GM10248 (cell line): ENCODE measurements at regions not wholly inside any gene's neighbourhood (a gene's known extent, or its start where the extent isn't known, plus 50 kb on each side); places are given as distances from the start of the nearest gene placed in this dataset.

Experiments
- CTCF ChIA-PET: fragments of 300-600 bp; sonication (Branson Sonifier 250); formaldehyde crosslinking; extraction: SDS; loops from one replicate; lab custom pipeline; 2021; ENCODE audit warnings: antibody characterized with exemption; lab: Yijun Ruan, JAX
- POLR2A ChIA-PET: fragments of 350-650 bp; sonication (Branson Sonifier 250); formaldehyde crosslinking; extraction: SDS; loops from one replicate; lab custom pipeline; 2020; ENCODE audit warnings: antibody characterized with exemption; lab: Yijun Ruan, JAX
- DNase-seq: peaks from one replicate; pipeline ENCODE4 v3.0.0; 2012; ENCODE audit errors: extremely low spot score
- TF ChIP-seq, protein P1 (sequence below): IDR thresholded peaks from 2 replicates; pipeline ENCODE4 v1.5.1; 2012; ENCODE audit warnings: mild to moderate bottlenecking, low read depth; ENCODE audit errors: extremely low read depth, missing control alignments, control extremely low read depth

DNA sequence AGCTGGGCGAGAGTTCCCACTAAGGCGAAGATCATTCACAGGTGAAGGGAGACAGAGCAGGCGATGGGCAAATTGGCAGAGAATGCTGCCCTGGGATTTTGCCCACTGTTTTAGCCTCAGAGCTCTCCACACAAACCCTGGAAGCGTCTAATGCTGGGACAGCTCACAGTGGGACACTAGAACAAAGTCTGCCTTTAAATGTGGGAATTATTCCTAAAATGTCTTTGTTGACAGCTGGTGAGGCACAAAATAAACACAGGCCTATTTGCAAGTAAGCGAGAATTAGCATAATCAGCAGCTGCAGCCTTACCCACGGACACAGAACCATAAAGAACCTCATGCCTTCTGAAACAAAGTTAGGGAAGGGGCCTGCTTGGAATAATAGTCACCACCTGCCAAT lies 824.5 kb downstream of the AACS start:
- TF ChIP-seq, protein P1, sequence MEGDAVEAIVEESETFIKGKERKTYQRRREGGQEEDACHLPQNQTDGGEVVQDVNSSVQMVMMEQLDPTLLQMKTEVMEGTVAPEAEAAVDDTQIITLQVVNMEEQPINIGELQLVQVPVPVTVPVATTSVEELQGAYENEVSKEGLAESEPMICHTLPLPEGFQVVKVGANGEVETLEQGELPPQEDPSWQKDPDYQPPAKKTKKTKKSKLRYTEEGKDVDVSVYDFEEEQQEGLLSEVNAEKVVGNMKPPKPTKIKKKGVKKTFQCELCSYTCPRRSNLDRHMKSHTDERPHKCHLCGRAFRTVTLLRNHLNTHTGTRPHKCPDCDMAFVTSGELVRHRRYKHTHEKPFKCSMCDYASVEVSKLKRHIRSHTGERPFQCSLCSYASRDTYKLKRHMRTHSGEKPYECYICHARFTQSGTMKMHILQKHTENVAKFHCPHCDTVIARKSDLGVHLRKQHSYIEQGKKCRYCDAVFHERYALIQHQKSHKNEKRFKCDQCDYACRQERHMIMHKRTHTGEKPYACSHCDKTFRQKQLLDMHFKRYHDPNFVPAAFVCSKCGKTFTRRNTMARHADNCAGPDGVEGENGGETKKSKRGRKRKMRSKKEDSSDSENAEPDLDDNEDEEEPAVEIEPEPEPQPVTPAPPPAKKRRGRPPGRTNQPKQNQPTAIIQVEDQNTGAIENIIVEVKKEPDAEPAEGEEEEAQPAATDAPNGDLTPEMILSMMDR: no peak
- DNase-seq: no peak
- ChIA-PET CTCF (no interaction called here), POLR2A (no interaction called here)

DNA sequence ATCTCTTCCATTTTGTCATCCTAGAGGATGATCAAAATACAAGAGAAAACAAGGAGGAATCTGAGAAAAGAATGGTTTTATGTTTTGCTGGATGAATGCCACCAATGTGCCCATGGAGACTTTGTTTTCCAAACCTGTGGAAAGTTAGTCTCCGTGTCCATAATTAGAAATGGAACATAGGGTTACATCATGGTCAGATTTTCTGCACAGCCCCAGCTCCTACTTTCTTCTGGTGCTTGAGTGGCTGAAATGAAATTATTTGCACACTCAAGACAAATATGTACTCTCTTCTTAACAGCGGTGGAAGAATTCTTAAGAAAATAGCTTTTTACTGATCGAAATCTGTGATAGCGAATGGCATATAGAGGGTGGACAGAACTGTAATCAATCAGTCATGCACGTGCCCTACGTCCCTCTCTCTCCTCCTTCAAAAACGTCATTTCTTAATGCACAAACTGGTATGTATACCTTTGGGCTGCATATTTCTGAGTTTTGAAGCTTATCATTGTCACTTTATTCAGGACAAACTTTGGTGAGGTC lies 825.2 kb downstream of the AACS start:
- POLR2A ChIA-PET: no interaction called here
- DNase-seq: no peak

DNA sequence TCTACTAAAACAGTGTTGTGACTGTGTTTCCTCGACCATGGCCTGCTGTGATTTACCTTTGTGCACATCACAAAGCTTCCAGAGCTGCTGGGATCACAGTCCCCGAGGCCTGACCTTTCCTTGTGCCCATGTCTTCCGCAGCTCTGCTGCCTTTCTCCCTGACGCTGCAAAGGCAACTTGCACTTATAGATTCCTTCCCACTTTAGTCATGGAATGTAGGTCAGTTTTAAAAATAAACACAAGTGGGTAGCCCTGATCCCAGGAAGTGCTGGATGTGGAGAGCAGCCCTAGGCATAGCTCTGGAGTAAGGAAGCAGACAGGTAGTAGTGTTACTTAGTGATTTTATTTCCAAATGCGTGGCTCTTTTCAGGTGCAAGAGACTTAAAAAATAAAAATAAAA lies 825.7 kb downstream of the AACS start:
- ChIA-PET CTCF (no interaction called here), POLR2A (no interaction called here)
- no peak for DNase-seq
- TF ChIP-seq, protein P1: no peak

More for the DNA sequence above, 825.2 kb downstream of the AACS start:
- TF ChIP-seq, protein P1: no peak
- CTCF ChIA-PET: no interaction called here

DNA sequence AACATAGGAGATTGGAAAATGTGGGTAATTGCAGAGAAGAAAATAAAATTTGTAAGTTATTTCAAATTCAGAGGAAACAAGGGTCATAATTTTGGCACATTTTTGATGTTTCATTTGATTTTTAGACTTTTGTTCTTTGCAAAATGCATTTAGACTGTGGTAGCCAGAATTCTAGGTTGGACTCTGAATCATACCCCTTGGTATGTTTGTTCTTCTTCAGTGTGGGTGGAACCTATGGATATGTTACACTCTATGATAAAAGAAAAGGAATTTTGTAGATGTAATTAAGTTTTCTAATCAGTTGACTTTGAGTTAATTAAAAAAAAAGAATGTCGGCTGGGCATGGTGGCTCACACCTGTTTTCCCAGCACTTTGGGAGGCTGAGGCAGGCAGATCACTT lies 827.0 kb downstream of the AACS start:
- ChIA-PET CTCF (no interaction called here), POLR2A (no interaction called here)
- no peak for DNase-seq
- TF ChIP-seq, protein P1: no peak

DNA sequence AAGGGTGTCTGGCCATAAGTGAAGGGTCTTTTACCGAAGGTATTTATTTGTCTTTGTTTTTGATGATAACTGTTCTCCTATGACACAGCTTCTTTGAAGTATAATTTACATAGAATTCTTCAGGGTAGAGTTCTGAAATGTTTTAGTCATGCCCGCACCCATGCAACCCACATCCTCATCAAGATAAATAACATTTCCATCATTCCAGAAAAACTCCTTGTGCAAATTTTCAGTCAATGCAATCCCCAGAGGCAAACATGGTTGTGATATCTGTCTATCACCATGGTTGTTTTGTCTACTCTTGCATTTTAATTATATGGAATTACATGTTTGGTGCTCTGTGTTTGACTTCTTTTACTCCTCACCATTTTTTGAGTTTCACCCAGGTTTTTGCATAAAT lies 837.8 kb downstream of the AACS start:
- POLR2A ChIA-PET: no interaction called here
- CTCF ChIA-PET: no interaction called here
- DNase-seq: no peak
- TF ChIP-seq, protein P1: no peak

DNA sequence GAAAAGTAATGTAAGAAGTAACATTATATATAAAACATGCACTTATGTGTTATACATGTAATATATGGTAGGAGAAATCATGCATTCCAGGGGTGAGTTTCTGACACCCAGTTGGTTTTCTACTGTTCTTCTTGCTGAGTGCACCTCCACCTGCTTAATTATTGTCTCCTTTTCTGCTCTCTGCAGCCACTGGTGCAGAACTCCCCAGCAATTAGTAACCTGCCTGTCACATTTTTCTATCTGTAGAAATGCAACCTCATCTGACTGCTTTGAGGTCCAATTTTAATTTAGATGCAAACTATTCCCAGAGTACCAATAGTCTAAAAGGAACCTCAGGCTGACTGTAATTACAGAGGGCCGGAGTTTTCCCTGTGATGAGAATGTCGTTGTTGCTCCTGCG lies 842.1 kb downstream of the AACS start:
- no peak for DNase-seq
- ChIA-PET CTCF (no interaction called here), POLR2A (no interaction called here)
- TF ChIP-seq, protein P1: no peak
